ENCODE measurements at regions not wholly inside any gene's neighbourhood (a gene's known extent, or its start where the extent isn't known, plus 50 kb on each side); places are given as distances from the start of the nearest gene placed in this dataset.

DNA sequence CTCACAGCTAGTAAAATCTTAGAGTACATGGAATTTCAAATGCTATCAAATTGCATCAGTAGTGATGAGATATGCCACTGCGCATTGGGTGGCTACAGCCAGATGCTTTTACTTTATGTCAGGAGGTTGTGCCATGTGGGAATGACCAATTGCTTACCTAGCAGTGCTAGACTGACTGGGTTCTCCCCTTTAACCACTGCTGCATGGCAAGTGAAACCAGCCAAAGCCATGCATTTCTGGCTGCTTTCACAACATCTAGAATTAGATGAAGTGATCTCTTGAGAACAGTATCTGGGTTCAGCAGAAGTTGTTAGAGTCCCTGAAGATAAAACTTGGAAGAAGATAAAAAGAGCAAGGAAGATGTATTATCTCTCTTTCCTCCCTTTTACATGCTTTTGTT is 1174.2 kb upstream of the CDH2 start:
- no peak for TF ChIP-seq CTCF (IDR thresholded peaks at IDR 0.05; ENCODE audit: borderline replicate concordance)
- Histone ChIP-seq H3K36me3 (no peaks in the 10 kb centered on the region), H3K4me1 (no peaks in the 10 kb centered on the region), H3K9me3 (replicated peaks) (peaks cover 28% of the 10 kb centered on the region), H3K27ac (replicated peaks) (no peak overlapping the region), H3K27me3 (ENCODE audit: low read depth) (no peaks in the 10 kb centered on the region), H3K4me3 (no peak overlapping the region)
- intact Hi-C loops (cut with micrococcal nuclease), result no loop called here
- DNase-seq, result no peak

- no peak overlapping the region for H3K4me3 ChIP-seq
- H3K9me3 ChIP-seq (replicated peaks), result peaks cover 30% of the 10 kb centered on the region
- no peak overlapping the region for H3K27ac ChIP-seq (replicated peaks)
- no peak for TF ChIP-seq CTCF (IDR thresholded peaks at IDR 0.05; ENCODE audit: borderline replicate concordance)
- H3K27me3 ChIP-seq (ENCODE audit: low read depth), result no peaks in the 10 kb centered on the region
- no peaks in the 10 kb centered on the region for H3K36me3 ChIP-seq
- intact Hi-C loops (cut with micrococcal nuclease), result no loop called here
- H3K4me1 ChIP-seq, result no peaks in the 10 kb centered on the region
- no peak for DNase-seq
Observed at GRCh38 chr18:29328932-29329331, 1152.0 kb upstream of the CDH2 start.

- intact Hi-C loops (cut with micrococcal nuclease), result no loop called here
- Histone ChIP-seq H3K9me3 (replicated peaks) (peaks cover 30% of the 10 kb centered on the region), H3K36me3 (no peaks in the 10 kb centered on the region), H3K27me3 (ENCODE audit: low read depth) (no peaks in the 10 kb centered on the region), H3K4me3 (no peak overlapping the region), H3K4me1 (no peaks in the 10 kb centered on the region), H3K27ac (replicated peaks) (no peak overlapping the region)
- TF ChIP-seq CTCF (IDR thresholded peaks at IDR 0.05; ENCODE audit: borderline replicate concordance), result no peak
- DNase-seq, result no peak
Observed at GRCh38 chr18:29326214-29326613, 1149.3 kb upstream of the CDH2 start.

DNA sequence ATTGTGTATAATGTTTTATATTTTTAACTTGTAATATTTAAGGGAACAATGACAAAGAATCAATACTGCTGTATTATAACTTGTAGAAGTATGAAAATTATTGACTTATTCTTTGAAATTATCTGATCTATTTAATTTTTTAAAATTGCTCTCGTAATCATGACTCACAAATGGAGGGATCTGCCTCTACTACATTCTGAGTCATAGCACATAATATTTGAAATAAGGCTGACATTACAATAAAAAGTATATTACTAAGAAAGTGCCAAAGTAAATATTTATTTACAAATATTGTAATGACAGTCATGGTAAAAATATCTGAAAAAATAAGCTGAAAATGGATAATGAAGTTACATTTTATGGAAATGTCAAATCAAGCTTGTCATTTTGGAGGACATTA is 1144.6 kb upstream of the CDH2 start:
- intact Hi-C loops (cut with micrococcal nuclease), result no loop called here
- DNase-seq, result no peak
- TF ChIP-seq CTCF (IDR thresholded peaks at IDR 0.05; ENCODE audit: borderline replicate concordance), result no peak
- H3K9me3 ChIP-seq (replicated peaks), result no peaks in the 10 kb centered on the region
- H3K27ac ChIP-seq (replicated peaks), result no peak overlapping the region
- H3K27me3 ChIP-seq (ENCODE audit: low read depth), result no peaks in the 10 kb centered on the region
- H3K4me3 ChIP-seq, result no peak overlapping the region
- no peaks in the 10 kb centered on the region for H3K4me1 ChIP-seq
- H3K36me3 ChIP-seq, result no peaks in the 10 kb centered on the region

GRCh38 chr18:29313312-29313711 is 1136.4 kb upstream of the CDH2 start:
- Histone ChIP-seq H3K27ac (replicated peaks) (no peak overlapping the region), H3K4me3 (no peak overlapping the region), H3K27me3 (ENCODE audit: low read depth) (no peaks in the 10 kb centered on the region), H3K9me3 (replicated peaks) (no peaks in the 10 kb centered on the region), H3K4me1 (no peaks in the 10 kb centered on the region), H3K36me3 (no peaks in the 10 kb centered on the region)
- intact Hi-C loops (cut with micrococcal nuclease), result no loop called here
- no peak for TF ChIP-seq CTCF (IDR thresholded peaks at IDR 0.05; ENCODE audit: borderline replicate concordance)
- DNase-seq, result no peak

GRCh38 chr18:29311580-29311979 is 1134.7 kb upstream of the CDH2 start:
- no peaks in the 10 kb centered on the region for H3K9me3 ChIP-seq (replicated peaks)
- H3K27me3 ChIP-seq (ENCODE audit: low read depth), result no peaks in the 10 kb centered on the region
- DNase-seq, result no peak
- no peaks in the 10 kb centered on the region for H3K4me1 ChIP-seq
- intact Hi-C loops (cut with micrococcal nuclease), result no loop called here
- no peak overlapping the region for H3K4me3 ChIP-seq
- TF ChIP-seq CTCF (IDR thresholded peaks at IDR 0.05; ENCODE audit: borderline replicate concordance), result no peak
- no peaks in the 10 kb centered on the region for H3K36me3 ChIP-seq
- no peak overlapping the region for H3K27ac ChIP-seq (replicated peaks)
